Activated naive CD8-positive, alpha-beta T cell treated with anti-CD3 and anti-CD28 coated beads, Interleukin-2, amount 10 ng/mL, durations not matched to agents 7 days and 5 days (primary cell): ENCODE measurements at regions not wholly inside any gene's neighbourhood (a gene's known extent, or its start where the extent isn't known, plus 50 kb on each side); places are given as distances from the start of the nearest gene placed in this dataset.
"Not testable (repeated sequence)": the region's sequence is repeated elsewhere in the genome, so short reads cannot be mapped to it uniquely, and the experiment has no call there.

Source experiments
- ATAC-seq: fragments of 150-1000 bp; cut with Tn5 transposase; one replicate; pipeline ENCODE4 v1.10.0; 2021; ENCODE audit warnings: low read depth, moderate library complexity
- POLR2A ChIA-PET: fragments of 350-600 bp; sonication (Branson Sonifier 250); formaldehyde crosslinking; loops from one replicate; lab custom pipeline; 2021; ENCODE audit warnings: antibody characterized with exemption; lab: Charles Lee
- DNase-seq: peaks from one replicate; pipeline ENCODE4 v3.0.0; 2021
- H3K27ac Mint-ChIP-seq: one replicate; pipeline ENCODE4 v1.8.0; 2022; ENCODE audit warnings: mild to moderate bottlenecking, mixed read lengths
- H3K27me3 Mint-ChIP-seq: one replicate; pipeline ENCODE4 v1.8.0; 2022; ENCODE audit warnings: mild to moderate bottlenecking, moderate library complexity, mixed read lengths
- H3K36me3 Mint-ChIP-seq: one replicate; pipeline ENCODE4 v1.8.0; 2021; ENCODE audit warnings: mild to moderate bottlenecking, mixed read lengths
- H3K4me1 Mint-ChIP-seq: one replicate; pipeline ENCODE4 v1.8.0; 2021; ENCODE audit warnings: mixed read lengths
- H3K4me3 Mint-ChIP-seq: one replicate; pipeline ENCODE4 v1.8.0; 2022; ENCODE audit warnings: mild to moderate bottlenecking, moderate library complexity, mixed read lengths
- H3K9me3 Mint-ChIP-seq: one replicate; pipeline ENCODE4 v1.8.0; 2021; ENCODE audit warnings: mixed read lengths

- POLR2A ChIA-PET, result no interaction called here
- Mint-ChIP-seq H3K27ac (no peak overlapping the region), H3K4me1 (no peaks in the 10 kb centered on the region), H3K27me3 (no peaks in the 10 kb centered on the region), H3K9me3 (peaks cover 8% of the 10 kb centered on the region), H3K36me3 (no peaks in the 10 kb centered on the region), H3K4me3 (no peak overlapping the region)
- DNase-seq (no peak), ATAC-seq (no peak)
These were observed 330.7 kb downstream of the ACTR3B start for GRCh38 chr7:153090209-153090608.

- H3K36me3 Mint-ChIP-seq, result no peaks in the 10 kb centered on the region
- peaks cover 8% of the 10 kb centered on the region for H3K9me3 Mint-ChIP-seq
- no peaks in the 10 kb centered on the region for H3K4me1 Mint-ChIP-seq
- ATAC-seq, result no peak
- no peak overlapping the region for H3K4me3 Mint-ChIP-seq
- no peak for DNase-seq
- no peak overlapping the region for H3K27ac Mint-ChIP-seq
- no peaks in the 10 kb centered on the region for H3K27me3 Mint-ChIP-seq
- POLR2A ChIA-PET, result no interaction called here
These were observed 331.2 kb downstream of the ACTR3B start for GRCh38 chr7:153090764-153091163.

- ATAC-seq (no peak), DNase-seq (no peak)
- POLR2A ChIA-PET, result no interaction called here
- Mint-ChIP-seq H3K4me1 (no peaks in the 10 kb centered on the region), H3K27ac (no peak overlapping the region), H3K4me3 (no peak overlapping the region), H3K36me3 (no peaks in the 10 kb centered on the region), H3K27me3 (no peaks in the 10 kb centered on the region), H3K9me3 (peaks cover 8% of the 10 kb centered on the region)
These were observed 331.9 kb downstream of the ACTR3B start for GRCh38 chr7:153091477-153091876.

GRCh38 chr7:153097511-153098201, 338.1 kb downstream of the ACTR3B start:
- H3K36me3 Mint-ChIP-seq, result no peaks in the 10 kb centered on the region
- no peak overlapping the region for H3K27ac Mint-ChIP-seq
- H3K4me1 Mint-ChIP-seq, result no peaks in the 10 kb centered on the region
- no peak for DNase-seq
- H3K9me3 Mint-ChIP-seq, result peaks cover 11% of the 10 kb centered on the region
- POLR2A ChIA-PET, result no interaction called here
- ATAC-seq, result no peak
- no peak overlapping the region for H3K4me3 Mint-ChIP-seq
- no peaks in the 10 kb centered on the region for H3K27me3 Mint-ChIP-seq

GRCh38 chr7:153099235-153099634, 339.7 kb downstream of the ACTR3B start:
- no peak overlapping the region for H3K4me3 Mint-ChIP-seq
- no peaks in the 10 kb centered on the region for H3K27me3 Mint-ChIP-seq
- no peaks in the 10 kb centered on the region for H3K36me3 Mint-ChIP-seq
- DNase-seq (no peak), ATAC-seq (no peak)
- H3K9me3 Mint-ChIP-seq, result peaks cover 8% of the 10 kb centered on the region
- no peaks in the 10 kb centered on the region for H3K4me1 Mint-ChIP-seq
- no peak overlapping the region for H3K27ac Mint-ChIP-seq
- POLR2A ChIA-PET, result no interaction called here

- no peak for DNase-seq
- H3K9me3 Mint-ChIP-seq, result peaks cover 3% of the 10 kb centered on the region
- ATAC-seq, result no peak
- H3K27me3 Mint-ChIP-seq, result no peaks in the 10 kb centered on the region
- H3K4me3 Mint-ChIP-seq, result no peak overlapping the region
- no peak overlapping the region for H3K27ac Mint-ChIP-seq
- H3K36me3 Mint-ChIP-seq, result no peaks in the 10 kb centered on the region
- H3K4me1 Mint-ChIP-seq, result no peaks in the 10 kb centered on the region
- POLR2A ChIA-PET, result no interaction called here
These were observed 341.2 kb downstream of the ACTR3B start for GRCh38 chr7:153100691-153101237.

- H3K36me3 Mint-ChIP-seq, result no peaks in the 10 kb centered on the region
- ATAC-seq (no peak), DNase-seq (no peak)
- H3K27ac Mint-ChIP-seq, result no peak overlapping the region
- POLR2A ChIA-PET, result no interaction called here
- H3K27me3 Mint-ChIP-seq, result peaks cover 2% of the 10 kb centered on the region
- peaks cover 3% of the 10 kb centered on the region for H3K9me3 Mint-ChIP-seq
- H3K4me1 Mint-ChIP-seq, result no peaks in the 10 kb centered on the region
- no peak overlapping the region for H3K4me3 Mint-ChIP-seq
These were observed 343.6 kb downstream of the ACTR3B start for GRCh38 chr7:153103202-153103601.

- no peak overlapping the region for H3K27ac Mint-ChIP-seq
- POLR2A ChIA-PET, result no interaction called here
- no peak for ATAC-seq
These were observed 348.3 kb downstream of the ACTR3B start for GRCh38 chr7:153107826-153108225.

GRCh38 chr7:153109566-153109965, 350.0 kb downstream of the ACTR3B start:
- no peaks in the 10 kb centered on the region for H3K4me1 Mint-ChIP-seq

More at GRCh38 chr7:153107826-153108225, 348.3 kb downstream of the ACTR3B start:
- no peaks in the 10 kb centered on the region for H3K36me3 Mint-ChIP-seq
- DNase-seq, result no peak
- peaks cover 2% of the 10 kb centered on the region for H3K27me3 Mint-ChIP-seq
- H3K4me1 Mint-ChIP-seq, result no peaks in the 10 kb centered on the region
- H3K4me3 Mint-ChIP-seq, result no peak overlapping the region
- H3K9me3 Mint-ChIP-seq, result peaks cover 2% of the 10 kb centered on the region

GRCh38 chr7:153110606-153111005, 351.1 kb downstream of the ACTR3B start:
- Mint-ChIP-seq H3K4me1 (no peaks in the 10 kb centered on the region), H3K27me3 (peaks cover 2% of the 10 kb centered on the region)
- no peak for ATAC-seq

More at GRCh38 chr7:153109566-153109965, 350.0 kb downstream of the ACTR3B start:
- Mint-ChIP-seq H3K9me3 (peaks cover 7% of the 10 kb centered on the region), H3K4me3 (no peak overlapping the region), H3K36me3 (no peaks in the 10 kb centered on the region), H3K27me3 (peaks cover 2% of the 10 kb centered on the region), H3K27ac (no peak overlapping the region)
- POLR2A ChIA-PET, result no interaction called here
- DNase-seq, result no peak
- no peak for ATAC-seq

GRCh38 chr7:153122255-153122654, 362.7 kb downstream of the ACTR3B start:
- H3K27ac Mint-ChIP-seq, H3K36me3 Mint-ChIP-seq, H3K4me1 Mint-ChIP-seq, H3K27me3 Mint-ChIP-seq, H3K9me3 Mint-ChIP-seq, H3K4me3 Mint-ChIP-seq, DNase-seq, ATAC-seq, POLR2A ChIA-PET: not testable (repeated sequence)

More at GRCh38 chr7:153110606-153111005, 351.1 kb downstream of the ACTR3B start:
- Mint-ChIP-seq H3K27ac (no peak overlapping the region), H3K36me3 (no peaks in the 10 kb centered on the region), H3K9me3 (peaks cover 9% of the 10 kb centered on the region), H3K4me3 (no peak overlapping the region)
- DNase-seq, result no peak
- POLR2A ChIA-PET, result no interaction called here

GRCh38 chr7:153130052-153130451, 370.5 kb downstream of the ACTR3B start:
- Mint-ChIP-seq H3K4me3 (no peak overlapping the region), H3K4me1 (no peaks in the 10 kb centered on the region), H3K9me3 (peaks cover 5% of the 10 kb centered on the region), H3K27me3 (no peaks in the 10 kb centered on the region), H3K36me3 (no peaks in the 10 kb centered on the region), H3K27ac (no peak overlapping the region)
- POLR2A ChIA-PET, result no interaction called here
- ATAC-seq, result no peak
- DNase-seq, result no peak

GRCh38 chr7:153151766-153152165, 392.2 kb downstream of the ACTR3B start:
- Mint-ChIP-seq H3K4me1 (no peaks in the 10 kb centered on the region), H3K9me3 (peaks cover 5% of the 10 kb centered on the region), H3K4me3 (no peak overlapping the region), H3K27ac (no peak overlapping the region), H3K27me3 (no peaks in the 10 kb centered on the region), H3K36me3 (no peaks in the 10 kb centered on the region)
- DNase-seq, result no peak
- POLR2A ChIA-PET, result no interaction called here
- ATAC-seq, result no peak

GRCh38 chr7:153152801-153153422, 393.4 kb downstream of the ACTR3B start:
- H3K4me3 Mint-ChIP-seq, result no peak overlapping the region
- H3K27me3 Mint-ChIP-seq, result no peaks in the 10 kb centered on the region
- H3K27ac Mint-ChIP-seq, result no peak overlapping the region
- H3K9me3 Mint-ChIP-seq, result peaks cover 7% of the 10 kb centered on the region
- DNase-seq (no peak), ATAC-seq (no peak)
- H3K4me1 Mint-ChIP-seq, result no peaks in the 10 kb centered on the region
- no peaks in the 10 kb centered on the region for H3K36me3 Mint-ChIP-seq
- POLR2A ChIA-PET, result no interaction called here
